Pulmonary artery endothelial cell (primary cell): ENCODE measurements at regions not wholly inside any gene's neighbourhood (a gene's known extent, or its start where the extent isn't known, plus 50 kb on each side); places are given as distances from the start of the nearest gene placed in this dataset.
"Not testable (repeated sequence)": the region's sequence is repeated elsewhere in the genome, so short reads cannot be mapped to it uniquely, and the experiment has no call there.

Experiments used
- DNase-seq: peaks from one replicate; pipeline ENCODE4 v3.0.0-alpha.2; 2011; ENCODE audit warnings: low read depth, low spot score

DNA sequence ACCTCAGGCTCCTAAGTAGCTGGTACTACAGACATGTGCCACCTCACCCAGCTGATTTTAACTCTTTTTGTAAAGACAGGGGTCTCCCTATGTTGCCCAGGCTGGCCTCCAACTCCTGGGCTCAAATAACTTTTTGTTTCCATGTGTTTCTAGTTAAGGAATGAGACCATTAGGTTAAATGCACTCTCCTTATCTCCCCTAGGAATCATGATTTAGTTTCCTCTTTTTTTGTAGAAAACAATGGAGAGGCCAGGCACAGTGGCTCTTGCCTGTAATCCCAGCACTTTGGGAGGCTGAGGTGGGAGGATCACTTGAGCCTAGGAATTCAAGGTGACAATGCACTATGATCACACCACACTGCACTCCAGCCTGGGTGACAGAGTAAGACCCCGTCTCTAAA, 198.8 kb upstream of the C2CD4B start:
- DNase-seq: no peak

DNA sequence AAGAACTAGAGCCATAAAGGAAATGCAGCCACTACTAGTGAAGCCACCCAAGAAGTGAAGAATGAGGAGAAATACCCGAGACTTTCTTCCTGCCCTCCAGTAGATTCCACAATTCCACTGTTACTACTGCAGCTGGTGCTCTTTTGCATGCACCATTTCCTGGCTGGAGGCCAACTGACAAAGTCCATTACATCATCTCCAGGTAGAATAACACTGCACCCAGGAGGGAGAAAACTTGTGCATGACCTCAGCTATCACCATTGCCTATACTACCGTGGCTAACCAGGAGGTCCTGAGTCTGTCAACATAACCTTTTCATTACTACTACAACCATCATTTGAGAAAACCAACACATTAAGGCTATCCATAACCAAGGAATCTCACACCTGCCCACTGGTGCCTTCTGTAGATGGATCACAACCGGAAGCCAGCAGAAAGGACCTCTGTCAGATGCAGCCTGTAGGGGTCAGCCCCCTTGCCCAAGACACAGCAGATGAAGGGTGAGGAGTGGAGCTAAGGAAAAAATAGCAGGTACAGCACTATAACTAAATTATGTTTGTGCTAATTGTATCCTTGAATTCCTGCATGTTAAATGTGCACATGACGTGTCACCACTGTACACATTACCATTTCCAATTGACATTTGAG, 200.8 kb upstream of the C2CD4B start:
- DNase-seq: no peak

- DNase-seq: no peak
These were observed 204.4 kb upstream of the C2CD4B start for GRCh38 chr15:62369454-62369853.

DNA sequence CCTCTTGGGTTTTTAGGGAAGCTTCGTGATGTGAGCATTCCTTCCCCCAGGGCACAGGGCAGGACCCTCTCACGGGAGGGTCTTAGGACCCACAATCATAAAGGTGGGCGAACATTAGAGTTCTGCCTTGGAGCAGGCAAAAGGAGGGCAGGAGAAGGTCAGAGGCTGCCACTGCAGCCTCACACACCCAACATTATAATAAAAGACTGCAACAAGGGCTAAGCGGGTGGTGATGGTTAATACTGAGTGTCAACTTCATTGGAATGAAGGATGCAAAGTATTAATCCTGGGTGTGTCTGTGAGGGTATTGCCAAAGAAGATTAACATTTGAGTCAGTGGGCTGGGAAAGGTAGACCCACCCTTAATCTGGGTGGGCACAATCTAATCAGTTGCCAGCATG, 206.6 kb upstream of the C2CD4B start:
- DNase-seq: not testable (repeated sequence)

DNA sequence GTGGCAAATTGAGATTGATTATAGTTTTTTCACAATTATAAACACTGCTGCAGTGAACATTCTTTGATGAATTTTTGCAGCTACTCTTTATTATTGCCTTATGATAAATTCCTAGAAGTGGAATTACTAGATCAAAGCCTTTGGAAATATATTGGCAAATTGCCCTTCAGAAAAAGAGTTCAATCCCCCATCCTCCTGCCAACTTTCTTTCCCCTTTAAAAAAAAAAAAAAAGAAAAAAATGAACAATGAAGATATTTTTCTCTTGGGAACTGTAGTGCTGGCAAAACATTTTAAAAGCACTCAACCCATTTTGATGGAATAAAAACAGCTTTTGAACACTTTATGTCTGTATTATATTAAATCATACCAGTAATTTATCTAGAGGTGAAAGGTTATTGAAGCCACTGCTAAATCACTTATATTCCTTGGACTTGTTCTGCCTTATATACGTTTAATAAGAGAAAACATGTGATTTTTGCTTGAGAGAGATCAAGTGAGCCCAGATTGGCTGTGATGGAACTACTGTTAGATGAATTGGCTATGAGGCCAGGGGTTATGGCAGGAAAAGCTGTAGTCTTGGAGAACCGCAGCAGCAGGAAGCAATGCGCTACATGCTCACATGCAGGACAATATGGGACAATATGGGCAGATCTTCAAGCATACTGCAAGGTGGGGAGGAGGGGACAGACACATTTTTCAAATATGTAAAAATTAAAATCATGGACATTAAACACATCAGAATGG, 212.8 kb upstream of the C2CD4B start:
- DNase-seq: no peak

DNA sequence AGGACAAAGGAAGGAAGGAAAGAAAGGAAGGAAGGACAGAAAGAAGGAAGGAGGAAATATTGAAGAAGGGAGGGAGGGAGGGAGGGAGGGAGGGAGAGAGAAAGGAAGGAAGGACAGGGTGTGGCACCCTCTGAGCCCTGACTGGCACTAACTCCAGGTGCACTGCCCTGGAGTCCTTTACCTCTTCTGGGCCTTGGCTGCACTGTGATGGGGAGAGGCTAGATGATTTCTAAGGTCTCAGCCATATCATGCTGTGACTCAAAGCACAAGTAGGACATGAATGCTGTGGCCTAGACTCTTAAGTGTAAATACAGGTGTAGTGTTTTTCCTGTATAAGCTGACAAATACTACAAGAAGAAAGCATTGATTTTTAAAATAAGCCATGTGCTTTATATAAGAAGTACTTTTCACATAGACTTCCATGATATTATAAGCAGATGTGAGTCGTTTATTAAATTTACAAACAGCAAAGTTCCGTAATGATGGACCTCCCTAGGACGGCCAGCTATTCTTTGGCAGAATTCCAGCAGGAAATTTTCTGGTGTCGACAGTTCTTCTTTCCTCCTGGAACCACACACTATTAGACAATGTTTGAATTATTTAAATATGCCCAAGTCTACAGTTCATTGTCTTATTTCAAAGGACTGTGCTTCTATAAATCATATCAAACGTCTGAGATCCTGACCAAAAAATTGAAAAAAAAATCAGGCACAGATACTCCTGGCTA, 213.8 kb upstream of the C2CD4B start:
- DNase-seq: no peak

GRCh38 chr15:62380011-62380410, 214.9 kb upstream of the C2CD4B start:
- no peak for DNase-seq

DNA sequence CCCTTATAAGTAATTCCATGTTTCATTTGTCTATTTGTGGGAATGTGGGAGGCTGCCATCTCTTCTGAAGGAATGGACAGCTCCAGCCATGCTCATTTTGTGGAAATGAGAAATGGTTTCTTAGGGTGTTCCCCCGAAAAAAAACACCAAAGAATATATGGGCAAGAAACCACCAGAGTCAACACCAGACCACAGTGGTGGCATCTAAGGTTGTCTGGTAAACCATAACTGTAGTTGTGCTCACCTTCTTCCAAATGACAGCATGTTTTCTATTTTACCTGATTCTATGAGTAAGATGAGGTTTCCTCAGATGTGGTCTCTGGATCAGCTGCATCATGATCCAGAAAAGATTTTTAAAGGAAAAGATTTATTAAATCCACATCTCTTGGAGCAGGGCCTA, 217.0 kb upstream of the C2CD4B start:
- no peak for DNase-seq

- DNase-seq: peak; percentile 29
These were observed 225.1 kb upstream of the C2CD4B start, which contains the start of gene TLN2 for GRCh38 chr15:62389885-62390790. TSS of gene TLN2 (plus strand) at chr15:62390550.

DNA sequence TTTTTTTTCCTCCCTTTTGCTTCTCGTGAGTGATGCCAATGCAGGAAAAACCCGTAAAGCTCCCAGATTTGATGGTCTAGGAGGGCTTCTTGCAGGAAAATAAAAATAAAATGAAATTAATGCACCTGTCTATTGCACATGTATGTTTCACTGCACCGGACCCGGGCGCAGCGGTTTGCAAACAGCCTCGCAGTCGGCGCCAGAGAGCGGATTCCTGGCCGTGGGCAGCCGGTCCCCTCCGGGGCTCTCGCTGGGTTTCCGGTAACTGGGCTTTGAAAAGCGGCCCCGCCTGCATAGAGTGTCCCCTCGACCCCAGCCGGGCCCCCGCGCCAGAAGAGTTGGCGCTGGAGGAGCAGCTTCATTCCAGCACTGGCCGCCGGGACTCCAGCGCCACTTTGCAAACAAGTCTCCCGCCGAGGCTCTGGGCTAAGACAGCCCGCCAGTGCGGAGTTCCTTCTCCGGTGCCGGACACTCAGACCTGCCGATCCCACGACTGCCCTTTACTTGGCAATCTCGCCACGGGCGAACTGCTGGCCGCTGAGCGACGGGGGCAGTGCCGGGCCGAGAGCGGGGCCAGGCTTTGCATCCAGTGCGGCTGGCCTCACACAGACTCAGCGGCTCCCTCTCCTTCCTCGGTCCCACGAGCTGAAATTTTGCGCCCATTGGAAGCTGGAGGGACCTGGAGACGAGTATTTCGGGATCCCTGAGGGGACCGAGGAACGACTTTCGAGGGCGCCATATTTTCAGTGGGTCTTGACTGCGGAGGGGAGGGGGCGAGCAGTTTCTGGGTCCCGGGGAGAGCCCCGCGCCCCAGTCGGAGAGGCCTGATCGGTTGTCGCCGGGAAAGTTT, 225.9 kb upstream of the C2CD4B start:
- DNase-seq: no peak

DNA sequence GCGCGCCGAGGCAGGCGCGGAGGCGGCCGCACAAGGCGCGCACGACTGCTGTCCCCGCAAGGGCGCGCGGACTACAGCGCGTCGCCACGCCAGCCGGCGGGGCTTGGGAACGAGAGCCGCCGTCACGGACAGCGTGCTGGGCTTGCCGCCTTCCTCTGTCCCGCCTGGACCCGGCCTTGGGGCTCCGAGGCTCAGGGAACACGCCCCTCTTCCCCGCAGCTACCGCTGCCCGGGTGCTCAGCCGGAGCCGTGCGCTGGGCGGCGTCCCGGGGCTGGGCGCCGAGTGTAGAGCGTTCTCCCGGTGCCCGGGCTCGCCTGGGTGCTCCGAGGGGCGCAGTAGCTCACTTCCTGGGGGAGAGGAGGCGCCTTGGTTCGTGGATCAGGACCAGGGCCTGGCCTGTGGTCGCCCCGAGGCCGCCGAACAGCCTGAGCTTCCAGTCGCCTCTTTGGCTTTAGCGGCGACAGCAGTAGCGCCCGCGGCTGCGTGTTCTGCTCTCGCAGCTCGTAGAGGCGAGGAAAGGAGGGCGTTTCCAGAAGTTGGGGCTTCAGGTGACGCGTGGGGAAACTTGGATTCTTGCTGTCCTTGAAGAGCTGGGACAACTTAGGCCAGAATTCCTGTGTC, 226.7 kb upstream of the C2CD4B start:
- no peak for DNase-seq

DNA sequence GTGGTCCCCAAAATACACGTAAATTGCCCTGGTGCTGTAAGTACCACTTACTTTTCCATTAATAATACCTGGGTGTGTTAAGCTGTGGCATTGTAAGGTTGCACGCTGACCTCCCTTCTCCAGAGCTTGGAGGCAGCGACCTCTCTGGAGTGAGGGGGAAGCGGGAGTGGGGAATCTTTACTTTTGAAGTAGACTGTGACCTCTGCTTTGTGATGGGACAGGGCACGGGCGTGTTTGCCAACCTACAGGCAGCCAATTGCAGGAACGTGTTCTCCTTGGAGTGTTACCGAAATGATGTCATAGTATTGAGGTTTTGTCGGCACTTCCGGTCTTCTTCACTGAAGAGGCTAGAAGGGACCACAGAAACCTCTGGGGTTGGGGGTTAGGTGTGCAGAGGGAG, 227.3 kb upstream of the C2CD4B start:
- DNase-seq: no peak

DNA sequence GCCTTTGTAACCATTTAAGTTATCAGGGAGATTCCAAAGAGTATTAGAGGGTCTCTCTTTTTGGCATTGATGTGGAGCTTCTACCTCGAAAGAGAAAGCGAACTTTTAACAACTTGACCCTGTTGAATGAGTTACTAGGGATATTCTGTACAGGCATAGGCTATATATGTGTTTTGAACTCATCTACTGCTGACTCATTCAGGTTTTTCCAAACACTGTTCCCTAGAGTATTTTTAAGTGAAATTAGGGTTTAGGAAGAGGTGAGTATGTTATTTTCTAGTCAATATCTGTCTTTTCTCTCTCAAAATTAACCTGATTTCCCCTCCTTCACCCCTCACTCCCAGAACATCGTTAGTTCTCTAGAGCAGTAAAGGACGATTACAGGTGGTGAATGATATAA, 228.1 kb upstream of the C2CD4B start:
- DNase-seq: no peak

DNA sequence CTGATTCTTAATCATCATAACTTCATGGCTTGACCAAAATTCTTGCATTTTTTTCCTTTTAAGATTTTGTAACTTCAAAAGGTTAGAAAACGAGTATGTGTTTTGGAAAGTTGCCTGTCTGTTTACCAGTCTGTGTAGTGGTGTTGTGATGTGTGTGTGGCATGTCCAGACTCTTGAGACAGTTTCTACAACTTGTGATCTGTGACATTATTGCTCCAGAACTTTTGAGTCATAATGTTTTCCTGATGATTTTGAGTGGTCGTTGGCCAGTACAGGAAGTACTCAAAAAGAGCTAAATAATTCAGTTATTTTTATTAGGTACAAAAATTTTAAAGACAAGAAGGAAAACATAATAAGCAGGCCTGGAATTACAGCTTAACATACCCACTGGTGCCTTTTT, 229.0 kb upstream of the C2CD4B start:
- no peak for DNase-seq

DNA sequence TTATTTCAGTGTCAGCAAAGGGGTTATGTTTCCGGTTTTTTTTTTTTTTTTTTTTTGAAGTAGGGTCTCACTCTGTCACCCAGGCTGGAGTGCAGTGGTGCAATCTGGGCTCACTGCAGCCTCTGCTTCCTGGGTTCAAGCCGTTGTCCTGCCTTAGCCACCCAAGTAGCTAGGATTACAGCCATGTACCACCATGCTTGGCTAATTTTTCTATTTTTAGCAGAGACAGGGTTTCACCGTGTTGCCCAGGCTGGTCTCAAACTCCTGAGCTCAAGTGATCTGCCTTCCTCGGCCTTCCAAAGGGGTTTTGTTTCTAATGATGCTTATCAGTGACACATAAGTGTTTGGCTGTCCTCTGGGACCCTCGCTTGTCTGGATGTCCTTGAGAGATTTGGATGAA, 235.7 kb upstream of the C2CD4B start:
- no peak for DNase-seq

GRCh38 chr15:62402687-62403086, 237.6 kb upstream of the C2CD4B start:
- DNase-seq: no peak

DNA sequence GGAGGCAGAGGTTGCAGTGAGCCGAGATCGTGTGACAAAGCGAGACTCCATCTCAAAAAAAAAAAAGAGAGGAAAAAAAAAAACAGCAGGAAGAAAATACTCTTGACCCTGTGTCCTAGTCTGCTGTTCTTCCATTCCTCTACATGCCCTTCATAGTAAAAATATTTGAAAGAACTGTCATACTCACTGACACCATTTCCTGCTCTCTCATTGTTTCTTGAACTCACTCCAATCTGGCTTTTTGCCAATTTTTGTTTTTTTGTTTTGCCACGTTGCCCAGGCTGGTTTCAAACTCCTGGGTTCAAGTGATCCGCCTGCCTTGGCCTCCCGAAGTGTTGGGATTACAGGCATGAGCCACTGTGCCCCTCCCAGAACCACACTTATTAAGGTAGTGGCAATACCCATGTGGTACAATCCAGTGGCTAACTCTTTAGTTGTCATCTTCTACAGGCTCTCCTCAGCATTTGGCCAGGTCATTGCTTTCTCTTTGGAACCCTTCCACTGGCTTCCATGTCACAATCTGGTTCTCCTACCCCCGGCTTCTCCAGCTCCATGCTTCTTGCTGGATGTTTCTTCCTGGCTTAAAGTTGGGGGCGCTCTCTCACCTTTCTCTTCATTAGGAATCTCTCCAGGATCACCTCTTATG, 238.2 kb upstream of the C2CD4B start:
- DNase-seq: no peak

DNA sequence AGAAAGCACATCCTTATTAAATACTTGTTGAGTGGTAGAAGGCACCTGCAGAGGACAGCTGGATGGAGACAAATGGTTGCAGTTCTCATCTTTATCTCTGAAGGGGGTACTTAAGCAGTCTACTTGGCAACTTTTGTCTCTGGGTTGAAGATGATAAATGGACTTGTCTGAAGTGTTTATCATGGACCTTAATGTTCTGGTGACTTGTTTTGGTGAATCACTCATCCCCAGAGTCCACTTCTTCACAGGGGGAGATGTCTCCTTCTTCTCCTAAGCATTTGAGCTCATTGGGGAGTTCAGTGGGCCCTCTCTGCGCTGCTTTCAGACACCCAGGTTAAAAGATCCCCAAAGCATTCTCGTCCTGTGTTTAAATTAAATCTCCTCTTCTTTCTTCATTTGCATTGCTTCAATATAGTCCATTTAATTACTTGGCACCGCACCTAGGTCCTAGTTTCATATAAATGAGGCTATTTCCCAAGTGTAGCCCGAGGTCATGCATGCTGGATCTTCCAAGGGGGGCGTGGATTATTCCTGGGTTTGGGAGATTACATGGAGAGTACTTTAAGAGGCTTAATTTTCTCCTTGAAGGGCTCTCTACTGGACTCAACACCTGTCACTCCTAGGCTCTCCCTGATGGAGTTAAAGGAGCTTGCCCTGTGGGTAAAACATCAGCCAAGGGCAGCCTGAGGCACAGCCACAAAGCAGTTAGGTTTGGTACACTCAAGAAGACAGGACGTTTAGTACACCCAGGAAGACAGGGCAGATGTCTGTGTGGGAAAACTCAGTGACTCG, 239.3 kb upstream of the C2CD4B start:
- no peak for DNase-seq
